ENCODE measurements at regions not wholly inside any gene's neighbourhood (a gene's known extent, or its start where the extent isn't known, plus 50 kb on each side); places are given as distances from the start of the nearest gene placed in this dataset.
"Not testable (repeated sequence)": the region's sequence is repeated elsewhere in the genome, so short reads cannot be mapped to it uniquely, and the experiment has no call there.

DNA sequence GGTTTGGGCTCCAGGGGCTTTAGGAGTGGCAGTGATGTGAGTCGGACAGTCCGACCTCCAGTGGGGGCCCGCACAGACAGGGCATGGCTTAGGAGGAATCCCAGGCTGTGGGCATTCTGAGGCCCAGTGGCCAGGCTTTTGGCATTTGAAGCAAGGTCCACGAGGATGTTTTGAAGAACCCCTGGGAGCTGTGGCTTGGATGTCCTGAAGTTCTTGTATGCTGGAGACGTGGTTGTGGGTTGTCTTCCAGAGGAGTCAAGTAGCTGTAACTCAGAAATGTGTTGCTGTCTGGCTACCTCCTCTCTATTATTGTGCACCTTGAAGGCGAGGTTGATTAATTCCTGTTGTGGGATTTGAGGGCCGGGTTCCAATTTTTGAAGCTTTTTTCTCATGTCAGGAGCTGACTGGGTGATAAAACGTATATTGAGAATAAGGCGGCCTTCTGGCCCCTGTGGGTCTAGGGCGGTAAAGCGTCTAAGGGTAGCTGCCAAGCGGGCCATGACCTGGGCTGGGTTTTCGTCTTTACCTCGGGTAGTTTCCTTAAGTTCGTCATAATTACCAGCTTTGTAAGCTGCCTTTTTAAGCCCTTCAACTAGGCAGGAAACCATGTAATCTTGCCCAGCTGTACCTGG lies 67.3 kb upstream of the EZR start:
- intact Hi-C loops (cut with micrococcal nuclease): not testable (repeated sequence)

DNA sequence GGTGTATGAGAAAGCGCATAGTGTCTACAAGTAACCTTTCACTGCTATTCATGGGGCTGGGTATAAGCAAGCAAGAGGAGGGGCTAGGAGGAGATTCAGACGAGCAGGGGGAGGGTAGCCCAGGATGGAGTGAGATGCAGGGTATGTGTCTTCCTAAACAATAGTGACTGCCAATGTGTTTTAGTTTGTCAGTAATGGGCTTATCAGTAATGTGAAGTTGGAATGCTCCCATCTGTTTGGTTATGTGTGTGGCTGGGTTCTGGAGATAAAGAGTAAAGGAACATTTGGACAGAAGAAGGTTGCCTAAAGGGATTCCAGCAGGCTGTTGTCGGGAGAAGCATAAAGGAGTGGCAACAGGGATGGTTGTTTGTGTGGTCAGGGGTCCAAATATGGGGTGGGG lies 62.7 kb upstream of the EZR start:
- intact Hi-C loops (cut with micrococcal nuclease): not testable (repeated sequence)

DNA sequence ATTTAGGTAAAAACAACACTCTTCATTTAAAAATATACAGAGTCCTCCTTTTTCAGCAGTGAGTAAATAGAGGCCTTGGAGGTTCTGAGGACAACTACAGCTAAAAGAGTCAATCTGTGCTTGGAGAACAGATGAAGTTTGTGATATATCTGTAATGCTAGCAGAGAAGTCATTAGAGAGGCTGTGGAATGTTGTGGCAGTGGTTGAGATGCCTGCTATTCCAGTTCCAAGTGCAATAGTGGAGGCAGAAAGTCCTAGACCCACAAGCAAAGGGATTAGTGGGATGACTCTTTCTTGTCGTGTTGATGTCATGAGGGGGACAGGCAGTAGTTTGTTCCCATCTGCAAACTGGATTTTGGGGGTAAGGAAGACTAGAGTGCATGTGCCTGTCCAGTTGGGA lies 62.1 kb upstream of the EZR start:
- intact Hi-C loops (cut with micrococcal nuclease): not testable (repeated sequence)

DNA sequence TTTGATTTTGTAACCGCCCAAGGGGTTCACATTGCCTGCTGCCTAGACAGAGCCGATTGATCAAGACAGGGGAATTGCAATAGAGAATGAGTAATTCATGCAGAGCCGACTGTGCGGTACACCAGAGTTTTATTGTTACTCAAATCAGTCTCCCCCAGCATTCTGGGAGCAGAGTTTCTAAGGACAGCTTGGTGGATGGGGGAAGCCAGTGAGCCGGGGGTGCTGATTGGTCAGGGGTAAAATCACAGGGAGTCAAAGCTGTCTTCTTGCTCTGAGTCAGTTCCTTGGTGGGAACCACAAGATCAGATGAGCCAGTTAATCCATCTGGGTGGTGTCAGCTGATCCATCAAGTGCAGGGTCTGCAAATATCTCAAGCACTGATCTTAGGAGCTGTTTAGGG lies 60.0 kb upstream of the EZR start:
- intact Hi-C loops (cut with micrococcal nuclease): no loop called here

DNA sequence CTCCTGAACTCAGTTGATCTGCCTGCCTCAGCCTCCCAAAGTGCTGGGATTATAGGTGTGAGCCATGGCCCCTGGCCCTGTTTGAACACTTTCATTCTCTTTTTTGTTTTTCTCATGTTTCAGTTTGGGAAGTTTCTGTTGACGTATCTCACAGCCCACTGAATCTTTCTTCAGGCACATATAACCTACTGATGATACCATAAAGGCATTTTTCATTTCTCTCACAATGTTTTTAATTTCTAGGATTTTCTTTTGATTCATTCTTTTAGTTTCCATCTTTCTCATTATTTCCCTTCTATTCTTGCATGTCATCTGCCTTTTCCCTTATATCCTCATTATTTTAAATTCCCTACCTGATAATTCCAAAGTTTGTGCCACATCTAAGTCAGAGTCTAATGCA lies 58.5 kb upstream of the EZR start:
- intact Hi-C loops (cut with micrococcal nuclease): no loop called here

DNA sequence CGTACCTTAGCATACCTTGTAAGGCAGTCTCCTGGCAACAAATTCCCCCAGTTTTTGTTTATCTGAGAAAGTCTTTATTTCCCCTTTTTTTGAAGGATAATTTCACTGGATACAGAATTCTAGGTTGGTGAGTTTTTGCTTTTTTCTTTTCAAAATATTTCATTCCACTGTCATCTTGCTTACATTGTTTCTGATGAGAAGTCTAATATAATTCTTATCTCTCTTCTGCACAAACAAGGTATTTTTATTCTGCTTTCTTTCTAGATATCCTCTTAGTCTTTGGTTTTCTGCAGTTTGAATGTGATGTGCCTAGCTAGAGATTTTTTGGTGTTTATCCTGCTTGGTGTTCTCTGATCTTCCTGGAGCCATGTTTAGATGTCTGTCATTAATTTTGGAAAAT lies 57.7 kb upstream of the EZR start:
- intact Hi-C loops (cut with micrococcal nuclease): no loop called here

DNA sequence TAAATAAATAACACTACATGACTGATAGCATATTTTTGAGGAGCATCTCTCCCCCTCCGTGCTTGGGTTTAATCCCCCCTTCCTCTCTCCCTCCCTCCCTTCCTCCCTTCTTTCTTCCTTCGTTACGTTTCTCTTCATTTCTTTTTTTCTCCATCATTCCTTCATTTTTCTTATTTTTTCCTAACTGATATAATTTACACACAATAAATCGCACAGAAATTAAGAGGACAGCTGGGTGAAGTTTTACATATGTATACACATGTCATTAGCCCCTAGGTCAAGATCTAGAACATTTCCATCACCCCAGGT lies 51.4 kb upstream of the EZR start:
- intact Hi-C loops (cut with micrococcal nuclease): loop anchor here (1.0 to 5.0 kb wide), 4 partner anchors 87 to 175 kb away; no protein-coding TSS in a partner anchor

DNA sequence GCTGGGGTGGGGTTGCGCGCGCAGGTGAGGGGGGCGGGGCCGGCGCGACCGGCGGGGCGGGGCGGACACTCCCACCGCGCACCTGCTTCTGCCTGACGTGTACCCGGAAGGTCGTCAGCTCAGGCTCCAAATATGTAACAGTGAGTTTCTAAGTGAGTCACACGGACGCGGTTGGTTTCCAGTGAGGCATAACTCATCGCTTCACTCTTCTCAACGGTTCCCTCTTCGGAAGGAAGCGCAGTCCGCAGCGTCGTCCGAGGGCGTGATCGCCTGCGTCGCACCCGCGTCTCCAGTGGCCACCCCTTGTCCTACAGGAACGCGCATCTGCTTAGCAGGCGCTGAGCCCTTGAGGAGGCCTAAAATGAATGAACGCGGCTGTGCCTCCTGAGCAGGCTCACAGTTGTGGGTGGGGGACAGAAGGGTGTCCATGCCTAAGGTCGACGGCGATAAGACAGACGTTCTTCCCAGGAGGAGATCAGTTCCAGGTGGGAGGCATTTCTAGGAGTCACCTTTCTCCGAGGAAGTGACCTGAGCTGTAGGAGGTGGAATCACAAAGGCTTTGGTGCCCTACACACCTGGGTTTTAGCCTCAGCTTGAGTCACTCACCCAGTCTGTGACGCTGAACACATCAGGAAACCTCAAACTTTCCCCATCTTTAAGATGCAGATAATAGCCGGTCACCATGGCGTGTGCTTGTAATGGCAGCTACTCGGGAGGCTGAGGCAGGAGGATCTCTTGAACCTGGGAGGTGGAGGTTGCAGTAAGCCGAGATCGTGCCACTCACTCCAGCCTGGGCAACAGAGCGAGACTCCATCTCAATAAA lies 50.9 kb upstream of the EZR start:
- intact Hi-C loops (cut with micrococcal nuclease): loop anchor here (1.0 to 10.0 kb wide), 14 partner anchors 17 to 855 kb away; partner anchors contain the start of genes EZR, GTF2H5, SERAC1 and WTAP

DNA sequence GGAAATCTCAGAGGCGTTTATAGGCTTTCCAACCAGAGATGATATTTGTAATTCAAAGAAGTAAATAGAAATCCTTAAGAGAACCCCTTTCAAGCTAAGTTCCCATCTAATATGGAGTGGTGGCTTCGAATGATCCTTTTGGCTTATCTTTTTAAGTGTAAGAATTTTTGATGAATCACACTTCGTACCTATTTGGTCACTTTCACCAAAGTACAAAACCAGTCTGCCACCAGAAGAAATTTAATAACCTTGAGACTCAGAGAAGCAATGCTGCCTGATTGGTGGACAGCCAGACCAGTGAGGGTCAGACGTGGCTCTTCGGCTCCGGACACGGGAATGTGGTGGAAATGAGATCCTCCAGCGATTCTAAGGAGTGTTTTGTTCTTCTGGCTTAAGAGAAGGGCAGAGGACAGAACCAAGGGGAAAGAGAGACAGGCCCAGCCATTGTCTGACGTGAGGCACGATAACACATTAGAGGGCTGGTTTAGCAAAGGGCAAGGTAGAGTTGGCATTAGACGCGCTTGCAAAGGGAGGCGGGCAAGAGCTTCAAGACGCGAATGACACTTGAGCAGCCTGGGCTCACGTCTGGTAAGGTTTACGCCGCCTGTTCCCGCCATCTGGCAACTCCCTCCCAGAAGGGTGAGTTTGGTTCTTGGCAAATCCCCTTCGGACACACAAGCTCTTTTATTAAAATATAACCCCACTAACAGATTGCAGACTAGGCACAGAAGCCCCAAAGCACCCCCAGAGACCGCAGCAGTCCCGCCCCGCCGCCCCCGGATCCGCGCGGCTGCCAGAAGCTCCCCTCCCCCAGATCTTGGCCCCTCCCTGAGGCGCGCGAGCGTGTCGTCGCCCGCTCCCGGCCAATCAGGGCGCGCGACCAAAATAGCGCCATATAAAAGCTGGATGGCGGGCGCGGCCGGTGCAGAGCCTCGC lies 50.0 kb upstream of the EZR start:
- intact Hi-C loops (cut with micrococcal nuclease): loop anchor here (1.0 to 10.0 kb wide), 10 partner anchors 16 to 856 kb away; partner anchors contain the start of genes EZR, GTF2H5, SERAC1 and WTAP
